OCI-LY7 (cell line): ENCODE measurements at regions not wholly inside any gene's neighbourhood (a gene's known extent, or its start where the extent isn't known, plus 50 kb on each side); places are given as distances from the start of the nearest gene placed in this dataset.
A peak's percentile ranks its signal among the peaks of the same experiment; 100 is the strongest.

Experiments used
- BruUV-seq: library from RNA; stranded (reverse); fragments of 400-500 nt; replicated peaks from 2 replicates; lab custom pipeline; 2021; lab: Mats Ljungman, UMichigan
- CTCF ChIA-PET: fragments of 300-600 bp; sonication (Branson Sonifier 250); formaldehyde crosslinking; loops from one replicate; lab custom pipeline; 2022; ENCODE audit warnings: antibody characterized with exemption; ENCODE audit not compliant: unreplicated experiment; lab: Charles Lee
- POLR2A ChIA-PET: fragments of 300-600 bp; sonication (Branson Sonifier 250); formaldehyde crosslinking; loops from one replicate; lab custom pipeline; 2022; ENCODE audit warnings: antibody characterized with exemption; lab: Charles Lee
- DNase-seq: peaks from one replicate; pipeline ENCODE4 v3.0.0-alpha.2; 2015; ENCODE audit warnings: low spot score
- H2AFZ ChIP-seq: fragments of 200-600 bp; sonication (generic), shearing (Covaris generic); 2 replicates; pipeline ENCODE4 v1.6.1; 2014; ENCODE audit warnings: mild to moderate bottlenecking, antibody characterized with exemption, low read length, moderate library complexity
- H3K27ac ChIP-seq: fragments of 200-600 bp; sonication (generic); 2 replicates; pipeline ENCODE4 v1.5.1; 2014; ENCODE audit warnings: mixed run types, low read depth, mild to moderate bottlenecking, moderate library complexity, low read length, inconsistent platforms; ENCODE audit not compliant: poor library complexity, severe bottlenecking
- H3K36me3 ChIP-seq: fragments of 200-600 bp; sonication (generic); 2 replicates; pipeline ENCODE4 v1.6.1; 2014; ENCODE audit warnings: mild to moderate bottlenecking, antibody characterized with exemption, low read length, moderate library complexity, mixed read lengths; ENCODE audit not compliant: insufficient read depth
- H3K4me1 ChIP-seq: fragments of 200-600 bp; sonication (generic); 2 replicates; pipeline ENCODE4 v1.5.1; 2014; ENCODE audit warnings: mild to moderate bottlenecking, low read length; ENCODE audit not compliant: insufficient read depth, poor library complexity, severe bottlenecking
- H3K4me2 ChIP-seq: fragments of 200-600 bp; sonication (generic); 2 replicates; pipeline ENCODE4 v1.6.1; 2014; ENCODE audit warnings: mild to moderate bottlenecking, low read length
- H3K4me3 ChIP-seq: fragments of 200-600 bp; sonication (generic); 2 replicates; pipeline ENCODE4 v1.5.1; 2014; ENCODE audit warnings: mild to moderate bottlenecking, low read depth, low read length; ENCODE audit not compliant: poor library complexity, severe bottlenecking
- H3K79me2 ChIP-seq: fragments of 200-600 bp; sonication (generic); 2 replicates; pipeline ENCODE4 v1.6.1; 2016; ENCODE audit warnings: low read depth, mild to moderate bottlenecking, low read length, moderate library complexity, mixed read lengths; ENCODE audit not compliant: insufficient read depth
- H3K9me2 ChIP-seq: fragments of 200-600 bp; sonication (generic); 2 replicates; pipeline ENCODE4 v1.6.1; 2016; ENCODE audit warnings: mild to moderate bottlenecking, low read length, mixed read lengths; ENCODE audit not compliant: insufficient read depth
- H3K9me3 ChIP-seq: fragments of 200-600 bp; sonication (generic); 2 replicates; pipeline ENCODE4 v1.6.1; 2014; ENCODE audit warnings: mild to moderate bottlenecking, mixed run types, low read length, mixed read lengths
- H4K20me1 ChIP-seq: fragments of 200-600 bp; sonication (generic); 2 replicates; pipeline ENCODE4 v1.6.1; 2014; ENCODE audit warnings: mild to moderate bottlenecking, antibody characterized with exemption, low read length, moderate library complexity, mixed read lengths; ENCODE audit not compliant: insufficient read depth
- CTCF ChIP-seq: fragments of 200-600 bp; sonication (generic); conservative IDR thresholded peaks from 2 replicates; pipeline ENCODE4 v1.5.1; 2014; ENCODE audit warnings: mild to moderate bottlenecking, antibody characterized with exemption, low read length, moderate library complexity, mixed read lengths
- EZH2phosphoT487 ChIP-seq: fragments of 200-600 bp; sonication (generic); IDR thresholded peaks from 2 replicates; pipeline ENCODE4 v1.6.1; 2018; ENCODE audit warnings: low read depth, borderline replicate concordance, mild to moderate bottlenecking, mixed run types, antibody characterized with exemption, low read length, moderate library complexity, mixed read lengths
- intact Hi-C: fragments of 100-400 bp; cut with micrococcal nuclease; formaldehyde crosslinking; loops from one replicate; pipeline ENCODE4 v1.10.0; 2022; ENCODE audit not compliant: unreplicated experiment

- no peak overlapping the region for H3K27ac ChIP-seq
- no peak overlapping the region for H3K4me2 ChIP-seq
- CTCF ChIA-PET: no interaction called here
- no peaks in the 10 kb centered on the region for H4K20me1 ChIP-seq
- no TSS peak for BruUV-seq
- no peaks in the 10 kb centered on the region for H3K79me2 ChIP-seq
- DNase-seq: no peak
- intact Hi-C loops: no loop called here
- no peaks in the 10 kb centered on the region for H3K36me3 ChIP-seq
- TF ChIP-seq CTCF: no peak
- H3K4me1 ChIP-seq: no peaks in the 10 kb centered on the region
- no peaks in the 10 kb centered on the region for H3K9me2 ChIP-seq
- POLR2A ChIA-PET: no interaction called here
- no peaks in the 10 kb centered on the region for H3K9me3 ChIP-seq
- H2AFZ ChIP-seq: no peak overlapping the region
- H3K4me3 ChIP-seq: no peak overlapping the region
These were observed 440.1 kb downstream of the EPHA7 start for GRCh38 chr6:92979281-92979680.

- Histone ChIP-seq H4K20me1 (no peaks in the 10 kb centered on the region), H3K27ac (no peak overlapping the region), H3K4me1 (no peaks in the 10 kb centered on the region), H3K4me2 (no peak overlapping the region), H3K9me3 (no peaks in the 10 kb centered on the region), H3K79me2 (no peaks in the 10 kb centered on the region), H2AFZ (no peak overlapping the region), H3K36me3 (no peaks in the 10 kb centered on the region), H3K9me2 (no peaks in the 10 kb centered on the region), H3K4me3 (no peak overlapping the region)
- intact Hi-C loops: no loop called here
- no TSS peak for BruUV-seq
- ChIA-PET POLR2A (no interaction called here), CTCF (no interaction called here)
- no peak for DNase-seq
- TF ChIP-seq EZH2phosphoT487 (no peak), CTCF (no peak)
These were observed 442.3 kb downstream of the EPHA7 start for GRCh38 chr6:92977018-92977417.

DNA sequence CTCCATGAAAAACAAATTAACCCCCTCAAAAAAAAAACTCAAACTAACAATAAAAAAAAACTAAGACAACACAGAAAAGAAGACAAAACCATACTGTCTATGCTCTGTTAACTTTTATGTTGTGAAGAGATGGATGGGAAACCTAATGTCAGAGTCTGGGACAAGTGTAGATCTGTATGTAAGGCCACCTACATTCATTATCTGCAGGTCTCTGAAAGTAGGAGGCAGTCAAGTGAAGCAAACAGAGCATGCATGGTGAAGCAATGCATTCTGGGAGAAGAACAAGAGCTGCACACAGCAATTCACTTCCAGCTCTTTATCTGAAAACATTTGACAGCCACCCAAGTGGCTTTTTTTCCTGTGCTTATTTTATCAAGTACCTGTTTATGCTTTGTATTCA lies 452.0 kb downstream of the EPHA7 start:
- Histone ChIP-seq H3K4me1 (no peaks in the 10 kb centered on the region), H3K4me2 (no peak overlapping the region), H3K27ac (no peak overlapping the region), H3K9me3 (no peaks in the 10 kb centered on the region), H3K79me2 (no peaks in the 10 kb centered on the region), H2AFZ (peak overlapping the region; percentile 48; the same call in 1 of the 2 replicates), H3K36me3 (no peaks in the 10 kb centered on the region), H3K9me2 (no peaks in the 10 kb centered on the region), H3K4me3 (no peak overlapping the region), H4K20me1 (no peaks in the 10 kb centered on the region)
- peak; percentile 22 for DNase-seq
- TF ChIP-seq EZH2phosphoT487 (no peak), CTCF (no peak)
- ChIA-PET CTCF (no interaction called here), POLR2A (interaction anchor here (0.9 kb wide), 1 partner anchor 51 kb away, joined by 4 read pairs; no protein-coding TSS in a partner anchor)
- no TSS peak for BruUV-seq
- intact Hi-C loops: no loop called here
